HEK293 (cell line): ENCODE measurements at regions not wholly inside any gene's neighbourhood (a gene's known extent, or its start where the extent isn't known, plus 50 kb on each side); places are given as distances from the start of the nearest gene placed in this dataset.

ENCODE experiments used
- BCL11A ChIP-seq: fragments of 450-650 bp; formaldehyde crosslinking; IDR thresholded peaks from 2 replicates; pipeline ENCODE4 v1.5.1; 2016; ENCODE audit warnings: low read depth, missing biosample characterization, missing genetic modification characterization
- CTCF ChIP-seq: fragments of 450-650 bp; formaldehyde crosslinking; IDR thresholded peaks from 2 replicates; pipeline ENCODE4 v1.5.1; 2016; ENCODE audit warnings: missing biosample characterization, missing genetic modification characterization
- IKZF3 ChIP-seq: fragments of 450-650 bp; IDR thresholded peaks from 2 replicates; pipeline ENCODE4 v1.5.0; 2018; ENCODE audit warnings: missing biosample characterization, mild to moderate bottlenecking, missing genetic modification characterization, moderate library complexity
- MEIS1 ChIP-seq: sonication (generic); formaldehyde crosslinking; IDR thresholded peaks from 2 replicates; pipeline ENCODE4 v1.8.1; 2022; ENCODE audit warnings: missing genetic modification reagents, mild to moderate bottlenecking, borderline replicate concordance
- ZBTB1 ChIP-seq: fragments of 450-650 bp; formaldehyde crosslinking; IDR thresholded peaks from 2 replicates; pipeline ENCODE4 v1.5.1; 2016; ENCODE audit warnings: missing biosample characterization, missing genetic modification characterization
- ZBTB17 ChIP-seq: fragments of 450-650 bp; formaldehyde crosslinking; IDR thresholded peaks from 2 replicates; pipeline ENCODE4 v1.5.1; 2016; ENCODE audit warnings: missing biosample characterization, missing genetic modification characterization
- ZBTB21 ChIP-seq: fragments of 450-650 bp; formaldehyde crosslinking; IDR thresholded peaks from 2 replicates; pipeline ENCODE4 v1.5.1; 2017; ENCODE audit warnings: missing biosample characterization, missing genetic modification characterization
- ZNF16 ChIP-seq: fragments of 450-650 bp; formaldehyde crosslinking; IDR thresholded peaks from 2 replicates; pipeline ENCODE4 v1.5.1; 2016; ENCODE audit warnings: low read depth, missing biosample characterization, missing genetic modification characterization
- ZNF350 ChIP-seq: fragments of 450-650 bp; formaldehyde crosslinking; IDR thresholded peaks from 2 replicates; pipeline ENCODE4 v1.5.0; 2017; ENCODE audit warnings: missing biosample characterization, mild to moderate bottlenecking, missing genetic modification characterization
- ZNF626 ChIP-seq: fragments of 450-650 bp; sonication (Bioruptor Pico); formaldehyde crosslinking; IDR thresholded peaks from 2 replicates; pipeline ENCODE4 v1.5.1; 2018; ENCODE audit warnings: missing biosample characterization, missing genetic modification characterization, inconsistent platforms
- TF ChIP-seq, protein P1 (sequence below): fragments of 450-650 bp; formaldehyde crosslinking; conservative IDR thresholded peaks from 2 replicates; pipeline ENCODE4 v1.5.1; 2016; ENCODE audit warnings: low read depth, missing biosample characterization, missing genetic modification characterization

- no peak for TF ChIP-seq ZNF350 (tag by site-specific recombination)
- TF ChIP-seq ZBTB21 (tag by site-specific recombination) = no peak
- no peak for TF ChIP-seq BCL11A (tag by site-specific recombination)
- no peak for TF ChIP-seq CTCF (tag by site-specific recombination)
- no peak for TF ChIP-seq ZBTB17 (tag by site-specific recombination)
- TF ChIP-seq IKZF3 (tag by site-specific recombination) = no peak
- TF ChIP-seq ZBTB1 (tag by site-specific recombination) = no peak
- TF ChIP-seq, protein P1, sequence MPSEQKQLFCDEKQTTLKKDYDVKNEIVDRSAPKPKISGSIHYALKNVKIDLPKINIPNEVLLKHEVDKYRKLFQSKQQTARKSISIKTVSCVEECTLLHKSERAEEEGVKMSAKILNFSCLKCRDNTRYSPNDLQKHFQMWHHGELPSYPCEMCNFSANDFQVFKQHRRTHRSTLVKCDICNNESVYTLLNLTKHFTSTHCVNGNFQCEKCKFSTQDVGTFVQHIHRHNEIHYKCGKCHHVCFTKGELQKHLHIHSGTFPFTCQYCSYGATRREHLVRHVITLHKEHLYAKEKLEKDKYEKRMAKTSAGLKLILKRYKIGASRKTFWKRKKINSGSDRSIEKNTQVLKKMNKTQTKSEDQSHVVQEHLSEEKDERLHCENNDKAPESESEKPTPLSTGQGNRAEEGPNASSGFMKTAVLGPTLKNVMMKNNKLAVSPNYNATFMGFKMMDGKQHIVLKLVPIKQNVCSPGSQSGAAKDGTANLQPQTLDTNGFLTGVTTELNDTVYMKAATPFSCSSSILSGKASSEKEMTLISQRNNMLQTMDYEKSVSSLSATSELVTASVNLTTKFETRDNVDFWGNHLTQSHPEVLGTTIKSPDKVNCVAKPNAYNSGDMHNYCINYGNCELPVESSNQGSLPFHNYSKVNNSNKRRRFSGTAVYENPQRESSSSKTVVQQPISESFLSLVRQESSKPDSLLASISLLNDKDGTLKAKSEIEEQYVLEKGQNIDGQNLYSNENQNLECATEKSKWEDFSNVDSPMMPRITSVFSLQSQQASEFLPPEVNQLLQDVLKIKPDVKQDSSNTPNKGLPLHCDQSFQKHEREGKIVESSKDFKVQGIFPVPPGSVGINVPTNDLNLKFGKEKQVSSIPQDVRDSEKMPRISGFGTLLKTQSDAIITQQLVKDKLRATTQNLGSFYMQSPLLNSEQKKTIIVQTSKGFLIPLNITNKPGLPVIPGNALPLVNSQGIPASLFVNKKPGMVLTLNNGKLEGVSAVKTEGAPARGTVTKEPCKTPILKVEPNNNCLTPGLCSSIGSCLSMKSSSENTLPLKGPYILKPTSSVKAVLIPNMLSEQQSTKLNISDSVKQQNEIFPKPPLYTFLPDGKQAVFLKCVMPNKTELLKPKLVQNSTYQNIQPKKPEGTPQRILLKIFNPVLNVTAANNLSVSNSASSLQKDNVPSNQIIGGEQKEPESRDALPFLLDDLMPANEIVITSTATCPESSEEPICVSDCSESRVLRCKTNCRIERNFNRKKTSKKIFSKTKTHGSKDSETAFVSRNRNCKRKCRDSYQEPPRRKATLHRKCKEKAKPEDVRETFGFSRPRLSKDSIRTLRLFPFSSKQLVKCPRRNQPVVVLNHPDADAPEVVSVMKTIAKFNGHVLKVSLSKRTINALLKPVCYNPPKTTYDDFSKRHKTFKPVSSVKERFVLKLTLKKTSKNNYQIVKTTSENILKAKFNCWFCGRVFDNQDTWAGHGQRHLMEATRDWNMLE (tag by site-specific recombination) = no peak
- no peak for TF ChIP-seq MEIS1
- TF ChIP-seq ZNF626 (tag by site-specific recombination) = no peak
- TF ChIP-seq ZNF16 (tag by site-specific recombination) = no peak
Measured at GRCh38 chr12:58106195-58106594, 164.8 kb downstream of the ATP23 start.
